AG09319 (cell line): ENCODE measurements at regions not wholly inside any gene's neighbourhood (a gene's known extent, or its start where the extent isn't known, plus 50 kb on each side); places are given as distances from the start of the nearest gene placed in this dataset.

ENCODE experiments used
- DNase-seq: peaks from one replicate; pipeline ENCODE4 v3.0.0-alpha.2; 2010; ENCODE audit warnings: low read depth; ENCODE audit errors: extremely low read depth
- TF ChIP-seq, protein P1 (sequence below): IDR thresholded peaks from 2 replicates; pipeline ENCODE4 v1.5.1; 2011; ENCODE audit warnings: low read depth, mild to moderate bottlenecking, inconsistent platforms, low read length, moderate library complexity

GRCh38 chr10:25120188-25120587 lies 54.6 kb upstream of the GPR158 start:
- TF ChIP-seq, protein P1, sequence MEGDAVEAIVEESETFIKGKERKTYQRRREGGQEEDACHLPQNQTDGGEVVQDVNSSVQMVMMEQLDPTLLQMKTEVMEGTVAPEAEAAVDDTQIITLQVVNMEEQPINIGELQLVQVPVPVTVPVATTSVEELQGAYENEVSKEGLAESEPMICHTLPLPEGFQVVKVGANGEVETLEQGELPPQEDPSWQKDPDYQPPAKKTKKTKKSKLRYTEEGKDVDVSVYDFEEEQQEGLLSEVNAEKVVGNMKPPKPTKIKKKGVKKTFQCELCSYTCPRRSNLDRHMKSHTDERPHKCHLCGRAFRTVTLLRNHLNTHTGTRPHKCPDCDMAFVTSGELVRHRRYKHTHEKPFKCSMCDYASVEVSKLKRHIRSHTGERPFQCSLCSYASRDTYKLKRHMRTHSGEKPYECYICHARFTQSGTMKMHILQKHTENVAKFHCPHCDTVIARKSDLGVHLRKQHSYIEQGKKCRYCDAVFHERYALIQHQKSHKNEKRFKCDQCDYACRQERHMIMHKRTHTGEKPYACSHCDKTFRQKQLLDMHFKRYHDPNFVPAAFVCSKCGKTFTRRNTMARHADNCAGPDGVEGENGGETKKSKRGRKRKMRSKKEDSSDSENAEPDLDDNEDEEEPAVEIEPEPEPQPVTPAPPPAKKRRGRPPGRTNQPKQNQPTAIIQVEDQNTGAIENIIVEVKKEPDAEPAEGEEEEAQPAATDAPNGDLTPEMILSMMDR, result no peak
- no peak for DNase-seq
